Stimulated activated CD8-positive, alpha-beta memory T cell treated with anti-CD3 and anti-CD28 coated beads, Interleukin-15, amount 100 ng/mL, for 48 hours (primary cell): ENCODE measurements at regions not wholly inside any gene's neighbourhood (a gene's known extent, or its start where the extent isn't known, plus 50 kb on each side); places are given as distances from the start of the nearest gene placed in this dataset.
A peak's percentile ranks its signal among the peaks of the same experiment; 100 is the strongest.
"Not testable (repeated sequence)": the region's sequence is repeated elsewhere in the genome, so short reads cannot be mapped to it uniquely, and the experiment has no call there.

Experiments used
- DNase-seq, 2 donors: peaks; one replicate each; pipeline ENCODE4 v3.0.0-alpha.2; 2020; ENCODE audit warnings: low read depth in 2 of 2

DNA sequence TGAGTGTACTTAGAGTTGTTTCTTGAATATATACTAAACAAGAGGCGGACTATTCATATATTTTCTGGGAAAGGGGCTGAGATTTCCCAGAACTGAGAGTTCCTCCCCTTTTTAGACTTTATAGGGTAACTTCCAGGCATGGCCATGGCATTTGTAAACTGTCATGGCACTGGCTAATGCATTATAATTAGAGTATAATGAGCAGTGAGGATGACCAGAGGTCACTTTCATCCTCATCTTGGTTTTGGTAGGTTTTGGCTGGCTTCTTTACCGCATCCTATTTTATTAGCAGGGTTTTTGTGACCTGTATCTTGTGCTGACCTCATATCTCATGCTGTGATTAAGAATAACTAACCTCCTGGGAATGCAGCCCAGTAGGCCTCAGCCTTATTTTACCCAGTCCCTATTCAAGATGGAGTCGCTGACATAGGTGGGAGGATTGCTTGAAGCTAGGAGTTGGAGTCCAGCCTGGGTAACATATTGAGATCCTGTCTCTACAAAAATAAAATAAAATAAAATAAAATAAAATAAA lies 91.4 kb downstream of the MOBP start:
- no peak for DNase-seq

- DNase-seq: no peak
Observed at GRCh38 chr3:39559543-39559942, 92.1 kb downstream of the MOBP start.

DNA sequence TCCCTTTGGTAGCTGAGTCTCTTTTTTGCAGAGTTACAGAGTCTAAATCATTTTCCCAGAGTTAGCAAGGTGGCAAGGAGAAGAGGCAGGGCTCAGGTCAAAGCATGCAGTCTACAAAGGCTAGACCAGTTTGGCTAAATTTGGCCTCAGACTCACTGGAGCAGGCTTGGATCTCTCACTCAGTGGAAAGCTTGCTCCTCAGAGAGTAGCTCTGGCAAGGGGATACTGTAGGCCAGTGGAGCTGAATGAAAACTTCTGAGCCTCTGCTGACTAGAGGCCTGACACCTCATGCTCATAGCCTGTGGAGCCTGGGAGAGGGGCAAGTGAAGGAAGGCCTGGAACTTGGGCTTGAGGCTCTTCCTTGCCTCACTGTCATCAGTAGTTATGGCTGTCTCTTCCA lies 101.0 kb downstream of the MOBP start:
- no peak for DNase-seq

DNA sequence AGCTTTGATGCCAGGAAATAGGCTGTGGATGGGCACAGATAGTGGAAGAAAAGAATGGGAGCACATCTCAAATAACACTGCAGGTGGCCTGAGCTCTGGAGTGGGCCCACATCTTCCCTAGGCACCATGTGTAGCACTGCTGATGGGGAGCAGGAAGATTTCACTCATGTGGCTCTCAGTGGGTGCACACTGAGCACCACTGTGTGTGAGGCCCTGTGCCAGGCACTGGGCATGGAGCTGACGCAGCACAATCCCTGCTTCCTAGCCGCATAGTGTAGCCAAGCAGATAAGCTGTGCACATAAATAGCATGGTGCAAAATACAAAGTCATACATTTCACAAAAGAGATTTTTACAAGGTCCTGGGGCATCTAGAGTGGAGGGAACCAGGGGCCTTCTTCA lies 101.6 kb downstream of the MOBP start:
- DNase-seq: no peak

- DNase-seq: no peak
Observed at GRCh38 chr3:39573392-39573791, 105.9 kb downstream of the MOBP start.

- DNase-seq: no peak
Observed at GRCh38 chr3:39577541-39577940, 110.1 kb downstream of the MOBP start.

- not testable (repeated sequence) for DNase-seq
Observed at GRCh38 chr3:39586215-39586614, 118.7 kb downstream of the MOBP start.

DNA sequence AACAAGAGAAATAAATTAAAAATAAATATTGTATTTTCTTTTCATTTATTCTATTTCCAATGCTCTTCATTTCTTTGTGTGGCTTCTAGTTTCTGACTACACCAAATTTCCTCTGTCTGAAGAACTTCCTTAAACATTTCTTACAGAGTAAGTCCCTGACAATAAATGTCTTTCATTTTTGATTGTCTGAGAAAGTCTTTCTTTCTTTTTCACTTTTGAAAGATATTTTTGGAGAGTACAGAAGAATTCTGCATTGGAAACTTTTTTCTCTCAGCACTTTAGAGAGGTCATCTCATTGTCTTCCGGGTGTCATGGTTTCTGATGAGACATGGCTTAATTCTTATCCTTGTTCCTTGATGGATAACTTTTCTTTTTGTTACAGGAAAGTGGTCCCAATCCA lies 119.6 kb downstream of the MOBP start:
- DNase-seq: no peak

GRCh38 chr3:39590806-39591205 lies 123.3 kb downstream of the MOBP start:
- DNase-seq: no peak

- DNase-seq: no peak
Observed at GRCh38 chr3:39592311-39593050, 125.0 kb downstream of the MOBP start.

- no peak for DNase-seq
Observed at GRCh38 chr3:39593341-39593740, 125.9 kb downstream of the MOBP start.

DNA sequence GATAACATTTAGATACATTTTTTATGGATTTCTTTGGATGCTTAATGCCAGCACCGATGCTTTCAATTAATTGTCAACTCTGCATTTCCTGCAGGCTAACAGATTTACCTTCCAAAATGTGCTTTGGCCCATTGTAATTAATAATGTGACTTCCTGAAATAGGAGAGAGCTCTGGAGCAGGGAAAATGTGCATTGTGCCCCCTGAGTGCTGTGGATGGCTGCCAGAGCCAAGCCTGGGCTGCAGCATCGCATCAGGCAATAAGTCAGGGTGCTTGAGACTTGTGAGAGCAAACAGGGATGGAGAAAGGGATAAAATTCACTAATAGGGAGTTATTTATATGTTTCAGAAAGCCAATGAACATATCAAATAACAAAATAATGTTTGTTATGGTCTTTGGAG lies 133.8 kb downstream of the MOBP start:
- no peak for DNase-seq

GRCh38 chr3:39605837-39606236 lies 138.4 kb downstream of the MOBP start:
- DNase-seq: no peak

DNA sequence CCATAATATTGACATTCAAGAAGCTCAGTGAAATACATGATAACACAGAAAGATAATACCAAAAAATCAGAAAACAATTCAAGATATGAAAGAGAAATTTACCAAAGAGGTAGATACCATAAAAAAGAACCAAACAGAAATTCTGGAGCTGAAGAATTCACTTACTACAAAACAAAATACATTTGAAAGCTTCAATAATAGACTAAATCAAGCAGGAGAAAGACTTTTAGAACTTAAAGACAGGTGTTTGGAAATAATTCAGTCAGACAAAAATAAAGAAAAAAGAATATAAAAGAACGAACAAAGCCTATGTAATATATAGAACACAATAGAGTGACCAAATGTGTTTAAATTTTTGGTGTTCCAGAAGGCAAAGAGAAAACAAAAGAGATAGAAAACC lies 158.7 kb downstream of the MOBP start:
- no peak for DNase-seq

DNA sequence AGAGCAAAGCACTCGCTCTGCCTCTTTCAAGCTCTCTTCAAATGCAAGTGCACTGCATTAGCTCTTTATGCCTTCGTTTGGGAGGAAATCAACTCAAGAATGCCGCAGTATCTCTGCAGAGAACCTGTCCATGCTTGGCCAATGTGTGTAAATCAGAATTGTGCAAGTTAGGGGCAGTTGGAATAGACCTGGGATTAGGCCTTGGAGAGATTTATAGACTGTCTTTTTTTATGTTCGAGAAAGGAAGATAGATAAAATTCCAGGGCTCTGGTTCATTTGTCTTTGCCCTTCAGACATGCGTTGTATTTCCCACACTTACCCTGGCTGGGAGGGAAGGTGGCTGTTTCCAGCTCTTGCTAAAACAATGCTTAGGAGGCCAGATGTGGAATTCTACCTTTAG lies 163.7 kb downstream of the MOBP start:
- no peak for DNase-seq

GRCh38 chr3:39637807-39638206 lies 170.3 kb downstream of the MOBP start:
- DNase-seq: no peak

GRCh38 chr3:39638301-39638700 lies 170.8 kb downstream of the MOBP start:
- DNase-seq: no peak

DNA sequence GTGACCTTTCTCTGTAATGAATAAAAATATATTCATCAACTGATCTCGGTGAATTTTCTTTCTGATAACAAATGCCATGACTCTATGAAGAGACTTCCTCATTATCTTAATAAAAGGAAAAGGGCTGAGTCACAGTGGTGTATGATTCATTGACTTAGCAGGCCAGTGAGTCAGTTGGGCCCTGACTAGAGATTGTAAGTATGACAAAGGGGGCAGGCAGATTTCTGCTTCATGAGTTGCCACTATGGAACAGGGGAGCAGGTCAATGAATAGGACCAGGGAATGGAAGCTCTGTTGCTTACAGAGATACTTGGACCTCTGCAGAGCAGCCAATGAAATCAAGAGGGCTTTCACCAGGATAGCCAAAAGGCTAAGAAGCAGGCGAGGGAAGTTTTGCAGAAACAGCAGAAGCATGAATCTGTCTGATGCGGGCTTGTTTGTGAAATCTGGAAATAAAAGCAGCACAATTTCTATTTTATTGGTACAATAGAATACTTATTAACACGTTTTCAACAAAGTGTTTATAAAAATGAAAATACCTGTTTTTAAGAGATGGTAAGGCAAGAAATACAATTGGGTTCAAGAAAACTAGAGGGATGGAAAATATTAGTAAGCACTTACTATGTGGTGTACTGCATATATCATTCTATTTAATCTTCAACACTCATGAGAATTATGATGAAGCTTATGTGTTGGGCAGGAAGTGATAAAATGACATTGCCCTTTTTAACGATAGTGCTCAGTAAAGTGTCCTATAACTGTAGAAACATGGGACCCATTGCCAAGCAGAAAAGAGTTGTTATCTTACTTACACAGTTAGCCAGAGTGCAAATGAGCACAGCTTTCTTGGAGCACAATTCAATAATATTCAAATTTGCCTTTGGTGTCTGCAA lies 169.8 kb upstream of the MYRIP start:
- peak in 1 of 2 donors; percentile 4 for DNase-seq

GRCh38 chr3:39641274-39641673 lies 168.1 kb upstream of the MYRIP start:
- no peak for DNase-seq

DNA sequence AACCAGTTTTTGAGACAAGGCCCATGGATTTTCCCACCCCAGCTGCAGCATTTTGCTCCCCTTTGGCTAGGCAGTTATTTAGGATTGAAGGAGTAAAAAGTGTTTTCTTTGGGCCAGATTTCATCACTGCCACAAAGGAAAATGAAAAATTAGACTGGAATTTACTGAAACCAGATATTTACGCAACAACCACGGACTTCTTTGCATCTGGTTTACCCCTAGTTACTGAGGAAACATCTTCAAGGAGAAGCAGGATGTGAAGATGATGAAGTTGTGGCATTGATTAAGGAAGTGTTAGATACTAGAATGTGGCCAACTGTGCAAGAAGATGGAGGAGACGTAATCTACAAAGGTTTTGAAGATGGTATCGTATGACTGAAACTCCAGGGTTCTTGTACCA lies 165.2 kb upstream of the MYRIP start:
- DNase-seq: no peak

DNA sequence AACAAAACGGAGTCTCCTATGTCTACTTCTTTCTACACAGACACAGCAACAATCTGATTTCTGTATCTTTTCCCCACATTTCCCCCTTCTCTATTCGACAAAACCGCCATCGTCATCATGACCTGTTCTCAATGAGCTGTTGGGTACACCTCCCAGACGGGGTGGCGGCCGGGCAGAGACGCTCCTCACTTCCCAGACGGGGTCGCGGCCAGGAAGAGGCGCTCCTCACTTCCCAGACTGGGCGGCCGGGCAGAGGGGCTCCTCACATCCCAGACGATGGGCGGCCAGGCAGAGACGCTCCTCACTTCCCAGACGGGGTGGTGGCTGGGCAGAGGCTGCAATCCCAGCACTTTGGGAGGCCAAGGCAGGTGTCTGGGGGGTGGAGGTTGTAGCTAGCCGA lies 158.2 kb upstream of the MYRIP start:
- not testable (repeated sequence) for DNase-seq

DNA sequence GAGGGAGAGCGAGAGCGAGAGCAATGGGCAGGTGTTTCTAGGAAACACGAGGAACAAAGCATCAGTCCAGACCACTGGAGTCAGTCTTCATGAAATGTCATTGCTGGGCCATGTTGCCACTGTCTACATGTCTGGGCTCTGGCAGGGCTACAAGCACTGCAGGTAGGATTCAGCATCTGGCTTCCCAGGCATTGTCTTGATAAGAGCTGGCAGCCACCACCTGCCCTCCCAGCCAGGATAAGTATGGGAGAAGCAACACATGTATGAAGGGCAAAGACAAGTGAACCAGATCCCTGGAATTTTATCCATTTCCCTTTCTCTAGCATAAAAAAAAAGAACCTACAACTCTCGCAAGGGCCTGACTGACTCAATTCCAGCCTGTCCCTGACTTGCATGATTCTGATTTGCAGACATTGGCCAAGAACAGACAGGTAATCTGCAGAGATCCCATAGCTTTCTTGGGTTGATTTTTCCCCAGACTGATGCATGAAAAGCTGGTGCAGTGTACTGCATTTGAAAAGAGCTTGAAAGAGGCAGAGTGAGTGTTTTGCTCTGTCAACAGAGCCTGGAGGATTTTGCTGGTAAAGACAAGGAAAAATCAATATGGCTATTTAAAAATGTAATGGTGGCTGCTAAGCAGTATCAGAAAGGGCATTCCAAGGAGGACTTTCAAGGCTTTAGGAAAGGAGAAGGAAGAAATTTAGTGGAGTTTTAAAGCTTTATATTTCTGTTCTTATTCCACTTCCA lies 157.2 kb upstream of the MYRIP start:
- no peak for DNase-seq
